Naive B cell (primary cell): ENCODE measurements at regions not wholly inside any gene's neighbourhood (a gene's known extent, or its start where the extent isn't known, plus 50 kb on each side); places are given as distances from the start of the nearest gene placed in this dataset.
"Not testable (repeated sequence)": the region's sequence is repeated elsewhere in the genome, so short reads cannot be mapped to it uniquely, and the experiment has no call there.

Source experiments
- ATAC-seq, 2 donors: fragments of 150-1000 bp; cut with Tn5 transposase; 2 replicates each; pipeline ENCODE4 v1.10.0; 2021; ENCODE audit warnings: low read depth in 2 of 2, mild to moderate bottlenecking in 2 of 2, moderate library complexity in 2 of 2
- DNase-seq: peaks from one replicate; pipeline ENCODE4 v3.0.0; 2022
- H3K27ac Mint-ChIP-seq, 6 donors: one replicate each; pipeline ENCODE4 v1.8.0; 2020 to 2022; ENCODE audit warnings: mild to moderate bottlenecking in 6 of 6, mixed read lengths in 6 of 6, moderate library complexity in 5 of 6, inconsistent platforms in 2 of 6
- H3K27me3 Mint-ChIP-seq, 3 donors: one replicate each; pipeline ENCODE4 v1.8.0; 2021 to 2022; ENCODE audit warnings: mixed read lengths in 3 of 3, mild to moderate bottlenecking in 1 of 3
- H3K36me3 Mint-ChIP-seq, 2 donors: one replicate each; pipeline ENCODE4 v1.8.0; 2020 to 2022; ENCODE audit warnings: mixed read lengths in 2 of 2, inconsistent platforms in 1 of 2, mild to moderate bottlenecking in 1 of 2
- H3K4me1 Mint-ChIP-seq, 3 donors: one replicate each; pipeline ENCODE4 v1.8.0; 2020 to 2022; ENCODE audit warnings: mixed read lengths in 3 of 3, inconsistent platforms in 1 of 3, mild to moderate bottlenecking in 1 of 3, moderate library complexity in 1 of 3
- H3K4me3 Mint-ChIP-seq, 8 donors: one replicate each; pipeline ENCODE4 v1.8.0; 2020 to 2022; ENCODE audit warnings: mild to moderate bottlenecking in 8 of 8, mixed read lengths in 8 of 8, moderate library complexity in 8 of 8, inconsistent platforms in 2 of 8
- H3K9me3 Mint-ChIP-seq, 7 donors: one replicate each; pipeline ENCODE4 v1.8.0; 2020 to 2022; ENCODE audit warnings: mixed read lengths in 7 of 7, mild to moderate bottlenecking in 5 of 7, inconsistent platforms in 2 of 7, moderate library complexity in 1 of 7

GRCh38 chr5:39761199-39761950 is 336.6 kb upstream of the DAB2 start:
- Mint-ChIP-seq H3K27me3 (no peaks in the 10 kb centered on the region), H3K27ac (no peak overlapping the region), H3K9me3 (peaks cover 0 to 4% (median 0%) of the 10 kb centered on the region in 7 donors), H3K4me3 (no peak overlapping the region), H3K4me1 (no peaks in the 10 kb centered on the region), H3K36me3 (no peaks in the 10 kb centered on the region)
- no peak for DNase-seq
- ATAC-seq: no peak

DNA sequence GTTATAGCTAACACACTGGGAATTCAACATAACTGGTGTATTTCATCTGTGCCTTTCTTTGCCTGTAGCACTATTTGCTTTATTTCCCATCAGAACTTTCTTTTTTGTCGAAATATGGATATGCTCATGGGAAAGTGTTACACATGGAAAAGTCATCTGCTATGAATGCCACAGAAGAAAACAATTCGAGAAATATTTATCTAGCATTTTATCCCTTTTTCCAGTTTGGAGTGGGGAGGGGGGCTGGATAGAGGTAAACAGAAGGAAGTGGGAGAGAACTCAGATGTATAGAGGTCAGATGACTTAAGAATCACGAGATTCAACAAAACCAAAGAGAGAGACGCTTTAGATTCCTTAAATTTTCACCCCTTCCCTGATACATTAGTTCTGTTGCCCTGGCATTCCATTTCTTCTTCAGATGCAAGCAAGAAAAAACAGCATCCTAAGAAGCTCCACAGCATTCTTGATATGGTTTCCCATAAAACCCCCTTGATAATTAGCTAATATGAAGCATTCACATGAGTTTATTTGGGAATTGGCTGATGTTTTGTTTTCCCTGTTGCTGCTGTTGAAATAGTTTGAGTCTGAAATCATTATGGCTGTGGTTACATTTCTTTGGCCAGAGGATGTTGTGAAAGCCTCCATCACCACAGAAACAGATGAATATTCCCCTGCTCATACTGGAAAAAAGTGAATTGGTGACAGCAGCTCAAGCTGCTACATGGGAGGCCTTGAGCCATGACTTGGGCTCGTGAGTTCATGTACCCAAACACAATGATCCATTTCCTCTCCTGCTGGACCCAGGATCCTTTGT is 335.8 kb upstream of the DAB2 start:
- no peak for ATAC-seq
- H3K4me1 Mint-ChIP-seq: no peaks in the 10 kb centered on the region
- DNase-seq: no peak
- H3K9me3 Mint-ChIP-seq: peaks cover 0 to 4% (median 0%) of the 10 kb centered on the region in 7 donors
- H3K27me3 Mint-ChIP-seq: no peaks in the 10 kb centered on the region
- no peak overlapping the region for H3K27ac Mint-ChIP-seq
- H3K36me3 Mint-ChIP-seq: no peaks in the 10 kb centered on the region
- H3K4me3 Mint-ChIP-seq: no peak overlapping the region

DNA sequence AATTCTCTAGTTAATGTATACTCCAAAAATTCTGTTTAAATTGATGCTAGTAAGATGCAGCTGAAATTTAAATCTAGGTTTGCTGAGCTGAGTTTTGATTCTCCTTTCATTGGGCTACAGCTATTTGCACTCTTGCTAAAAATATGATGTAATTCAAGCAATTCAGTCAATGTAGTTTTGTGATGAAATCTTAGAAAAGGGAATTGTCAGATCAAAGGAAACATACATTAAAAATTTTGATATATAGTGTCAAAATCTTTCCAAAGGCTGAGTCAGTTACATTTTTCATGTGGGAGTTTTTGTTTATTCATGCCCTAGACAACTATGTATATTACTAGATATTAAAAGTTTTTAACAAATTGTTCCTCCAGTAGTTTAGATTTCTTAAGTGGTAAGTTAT is 334.9 kb upstream of the DAB2 start:
- Mint-ChIP-seq H3K36me3 (no peaks in the 10 kb centered on the region), H3K27ac (no peak overlapping the region), H3K9me3 (peaks cover 0 to 4% (median 0%) of the 10 kb centered on the region in 7 donors), H3K27me3 (no peaks in the 10 kb centered on the region), H3K4me3 (no peak overlapping the region), H3K4me1 (no peaks in the 10 kb centered on the region)
- no peak for DNase-seq
- ATAC-seq: no peak

DNA sequence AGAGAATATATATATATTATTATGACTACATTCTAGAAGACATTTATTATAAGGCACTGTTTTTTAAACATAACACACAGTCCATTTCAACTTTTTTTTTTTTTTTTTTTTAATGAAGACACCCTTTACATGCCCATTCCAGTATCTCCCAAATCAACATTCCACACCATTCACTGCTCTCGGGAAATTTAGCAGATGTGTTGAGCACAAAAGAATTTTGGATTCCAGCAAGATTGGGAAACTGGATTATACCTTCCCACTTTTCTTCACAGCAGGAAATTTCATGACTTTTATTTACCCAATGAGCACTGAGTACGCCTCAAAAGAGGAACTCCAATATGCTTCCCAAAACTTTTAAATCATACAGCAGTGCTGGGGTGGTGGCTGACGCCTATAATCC is 333.6 kb upstream of the DAB2 start:
- DNase-seq: no peak
- no peaks in the 10 kb centered on the region for H3K36me3 Mint-ChIP-seq
- no peak overlapping the region for H3K4me3 Mint-ChIP-seq
- no peak overlapping the region for H3K27ac Mint-ChIP-seq
- ATAC-seq: no peak
- H3K27me3 Mint-ChIP-seq: no peaks in the 10 kb centered on the region
- H3K9me3 Mint-ChIP-seq: peaks cover 0 to 5% (median under 1%) of the 10 kb centered on the region in 7 donors
- no peaks in the 10 kb centered on the region for H3K4me1 Mint-ChIP-seq

GRCh38 chr5:39757131-39757530 is 332.4 kb upstream of the DAB2 start:
- Mint-ChIP-seq H3K4me1 (no peaks in the 10 kb centered on the region), H3K36me3 (no peaks in the 10 kb centered on the region), H3K4me3 (no peak overlapping the region), H3K27me3 (no peaks in the 10 kb centered on the region), H3K9me3 (peaks cover 0 to 5% (median 0%) of the 10 kb centered on the region in 7 donors), H3K27ac (no peak overlapping the region)
- DNase-seq: no peak
- ATAC-seq: no peak

DNA sequence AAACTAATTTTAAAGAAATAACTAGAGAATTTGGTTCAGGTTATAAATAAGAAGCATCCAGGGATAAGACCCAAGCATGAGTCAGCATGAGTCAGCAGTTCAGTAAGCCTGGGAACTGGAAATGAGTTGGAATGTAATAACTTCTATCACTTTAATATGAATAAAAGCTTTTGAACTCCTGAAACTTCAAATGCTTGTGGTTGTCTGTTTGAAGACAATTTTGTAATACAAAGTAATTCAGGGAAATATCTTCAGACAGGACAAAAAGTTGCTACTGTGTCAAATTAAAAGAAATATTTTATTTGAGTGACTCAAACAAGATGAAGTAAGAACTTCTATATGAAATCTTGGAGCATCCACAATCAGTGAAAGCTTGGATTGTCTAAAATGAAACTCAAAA is 331.2 kb upstream of the DAB2 start:
- Mint-ChIP-seq H3K4me1 (no peaks in the 10 kb centered on the region), H3K4me3 (no peak overlapping the region), H3K9me3 (peaks cover 0 to 5% (median 4%) of the 10 kb centered on the region in 7 donors), H3K27me3 (no peaks in the 10 kb centered on the region), H3K36me3 (no peaks in the 10 kb centered on the region), H3K27ac (no peak overlapping the region)
- DNase-seq: no peak
- ATAC-seq: no peak

- no peak for ATAC-seq
- DNase-seq: no peak
- H3K4me1 Mint-ChIP-seq: no peaks in the 10 kb centered on the region
- H3K4me3 Mint-ChIP-seq: no peak overlapping the region
- H3K36me3 Mint-ChIP-seq: no peaks in the 10 kb centered on the region
- H3K9me3 Mint-ChIP-seq: peaks cover 0 to 10% (median 3%) of the 10 kb centered on the region in 7 donors
- no peaks in the 10 kb centered on the region for H3K27me3 Mint-ChIP-seq
- H3K27ac Mint-ChIP-seq: no peak overlapping the region
Measured at GRCh38 chr5:39755452-39755851, 330.7 kb upstream of the DAB2 start.

GRCh38 chr5:39753747-39754146 is 329.0 kb upstream of the DAB2 start:
- H3K4me3 Mint-ChIP-seq, H3K27me3 Mint-ChIP-seq, H3K27ac Mint-ChIP-seq, H3K36me3 Mint-ChIP-seq, DNase-seq, ATAC-seq, H3K4me1 Mint-ChIP-seq: not testable (repeated sequence)
- H3K9me3 Mint-ChIP-seq: peaks cover 0 to 20% (median 4%) of the 10 kb centered on the region in 7 donors

DNA sequence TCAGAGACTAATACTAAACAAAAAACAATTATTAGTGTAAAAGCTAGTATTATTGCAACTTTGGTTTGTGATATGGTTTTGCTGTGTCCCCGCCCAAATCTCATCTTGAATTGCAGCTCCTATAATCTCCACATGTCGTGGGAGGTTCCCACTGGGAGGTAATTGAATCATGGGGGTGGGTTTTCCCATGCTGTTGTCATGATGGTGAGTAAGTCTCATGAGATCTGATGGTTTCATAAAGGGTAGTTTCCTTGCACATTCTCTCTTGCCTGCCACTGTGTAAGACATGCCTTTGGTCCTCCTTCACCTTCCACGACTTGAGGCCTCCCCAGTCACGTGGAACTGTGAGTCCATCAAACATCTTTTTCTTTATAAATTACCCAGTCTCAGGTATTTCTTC is 325.9 kb upstream of the DAB2 start:
- Mint-ChIP-seq H3K27me3 (peaks cover 0 to 3% (median 0%) of the 10 kb centered on the region in 3 donors), H3K27ac (no peak overlapping the region), H3K4me1 (no peaks in the 10 kb centered on the region), H3K9me3 (peaks cover 0 to 20% (median 4%) of the 10 kb centered on the region in 7 donors), H3K36me3 (no peaks in the 10 kb centered on the region), H3K4me3 (no peak overlapping the region)
- ATAC-seq: no peak
- no peak for DNase-seq

GRCh38 chr5:39742916-39743315 is 318.1 kb upstream of the DAB2 start:
- H3K27me3 Mint-ChIP-seq: peaks cover 0 to 8% (median 7%) of the 10 kb centered on the region in 3 donors
- no peaks in the 10 kb centered on the region for H3K36me3 Mint-ChIP-seq
- H3K9me3 Mint-ChIP-seq: no peaks in the 10 kb centered on the region
- no peaks in the 10 kb centered on the region for H3K4me1 Mint-ChIP-seq
- H3K4me3 Mint-ChIP-seq: no peak overlapping the region
- ATAC-seq: no peak
- no peak for DNase-seq
- H3K27ac Mint-ChIP-seq: no peak overlapping the region

GRCh38 chr5:39740404-39740803 is 315.6 kb upstream of the DAB2 start:
- no peaks in the 10 kb centered on the region for H3K36me3 Mint-ChIP-seq
- peak overlapping the region in 1 of 6 donors; percentile 5 for H3K27ac Mint-ChIP-seq
- no peak overlapping the region for H3K4me3 Mint-ChIP-seq
- H3K4me1 Mint-ChIP-seq: no peaks in the 10 kb centered on the region
- peaks cover 0 to 17% (median 4%) of the 10 kb centered on the region in 3 donors for H3K27me3 Mint-ChIP-seq
- no peaks in the 10 kb centered on the region for H3K9me3 Mint-ChIP-seq
- DNase-seq (no peak), ATAC-seq (no peak)

DNA sequence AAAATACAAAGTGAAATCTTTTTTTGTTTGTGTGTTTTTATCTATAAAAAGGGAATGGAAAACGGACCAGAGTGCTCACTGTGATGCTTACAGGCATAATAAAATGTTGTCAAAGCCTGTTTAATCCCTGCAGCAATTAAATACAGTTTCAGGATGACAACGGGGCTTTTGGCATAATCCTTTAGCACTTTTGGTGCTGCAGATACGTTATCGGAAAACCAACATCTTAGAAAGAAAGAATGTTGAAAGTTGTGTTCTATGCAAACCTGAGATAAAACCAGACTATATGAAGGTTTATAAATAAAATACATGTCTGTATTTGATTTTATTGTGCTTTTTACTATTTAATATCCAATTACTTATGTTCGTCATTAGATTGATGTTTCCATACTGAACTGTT is 307.4 kb upstream of the DAB2 start:
- no peaks in the 10 kb centered on the region for H3K36me3 Mint-ChIP-seq
- no peaks in the 10 kb centered on the region for H3K4me1 Mint-ChIP-seq

GRCh38 chr5:39730699-39731098 is 305.9 kb upstream of the DAB2 start:
- no peaks in the 10 kb centered on the region for H3K9me3 Mint-ChIP-seq
- no peaks in the 10 kb centered on the region for H3K27me3 Mint-ChIP-seq
- no peaks in the 10 kb centered on the region for H3K4me1 Mint-ChIP-seq
- DNase-seq: no peak
- no peak overlapping the region for H3K27ac Mint-ChIP-seq
- no peaks in the 10 kb centered on the region for H3K36me3 Mint-ChIP-seq
- ATAC-seq: no peak
- no peak overlapping the region for H3K4me3 Mint-ChIP-seq

More for the DNA sequence above, 307.4 kb upstream of the DAB2 start:
- H3K4me3 Mint-ChIP-seq: no peak overlapping the region
- ATAC-seq (no peak), DNase-seq (no peak)
- peaks cover 0 to 6% (median 0%) of the 10 kb centered on the region in 3 donors for H3K27me3 Mint-ChIP-seq
- H3K27ac Mint-ChIP-seq: no peak overlapping the region
- H3K9me3 Mint-ChIP-seq: no peaks in the 10 kb centered on the region

DNA sequence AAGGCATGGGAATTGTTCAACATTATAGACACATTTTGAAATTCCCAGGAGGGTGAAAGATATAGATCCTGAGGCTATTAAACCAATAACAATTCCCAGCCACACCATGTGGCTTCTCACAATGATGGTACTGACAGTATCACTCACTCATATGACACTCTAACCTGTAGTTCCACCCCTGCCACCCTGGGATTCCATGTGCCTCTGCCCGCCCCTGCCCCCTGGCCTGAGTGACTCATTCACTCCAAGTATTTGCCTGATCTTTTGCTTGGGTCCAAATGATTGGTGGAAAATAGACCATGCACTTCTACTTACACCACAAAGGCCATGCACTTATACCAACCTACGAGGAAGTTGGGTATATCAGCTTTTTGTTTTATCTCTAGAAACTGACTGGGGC is 305.2 kb upstream of the DAB2 start:
- no peaks in the 10 kb centered on the region for H3K9me3 Mint-ChIP-seq
- no peaks in the 10 kb centered on the region for H3K27me3 Mint-ChIP-seq
- ATAC-seq (no peak), DNase-seq (no peak)
- no peaks in the 10 kb centered on the region for H3K36me3 Mint-ChIP-seq
- no peak overlapping the region for H3K4me3 Mint-ChIP-seq
- H3K4me1 Mint-ChIP-seq: no peaks in the 10 kb centered on the region
- no peak overlapping the region for H3K27ac Mint-ChIP-seq
